Breast epithelium (tissue), 4 donors: ENCODE measurements at regions not wholly inside any gene's neighbourhood (a gene's known extent, or its start where the extent isn't known, plus 50 kb on each side); places are given as distances from the start of the nearest gene placed in this dataset.

Experiments used
- DNase-seq, 2 donors: peaks; one replicate each; pipeline ENCODE4 v3.0.0-alpha.2; 2019; ENCODE audit warnings: low spot score in 2 of 2
- H3K27ac ChIP-seq, 2 donors: fragments of 200-600 bp; sonication (generic) in 1 of 2; one replicate each; pipeline ENCODE4 v1.5.1; 2016 to 2019; ENCODE audit warnings: mild to moderate bottlenecking in 1 of 2
- H3K27me3 ChIP-seq, 2 donors: fragments of 200-600 bp; sonication (generic) in 1 of 2; one replicate each; pipeline versions ENCODE4 v1.5.1 to v1.6.0; 2017 to 2019; ENCODE audit warnings: control low read depth in 1 of 2, mild to moderate bottlenecking in 1 of 2
- H3K36me3 ChIP-seq: fragments of 200-600 bp; one replicate; pipeline ENCODE4 v1.5.1; 2019
- H3K4me1 ChIP-seq, 2 donors: fragments of 200-600 bp; sonication (generic); one replicate each; pipeline ENCODE4 v1.5.1; 2016 to 2019; ENCODE audit warnings: control low read depth in 1 of 2
- H3K4me3 ChIP-seq, 3 donors: fragments of 200-600 bp; sonication (generic); 1 replicate in 2 of 3; 2 replicates in 1 of 3; pipeline ENCODE4 v1.5.1; 2016 to 2019; ENCODE audit warnings: mild to moderate bottlenecking in 3 of 3, moderate library complexity in 2 of 3
- H3K9me3 ChIP-seq, 2 donors: fragments of 200-600 bp; sonication (generic) in 1 of 2; one replicate each; pipeline ENCODE4 v1.5.1; 2016 to 2019; ENCODE audit warnings: control low read depth in 1 of 2
- POLR2A ChIP-seq: fragments of 450-650 bp; IDR thresholded peaks from one replicate; pipeline ENCODE4 v1.6.1; 2016; ENCODE audit warnings: antibody characterized with exemption, mild to moderate bottlenecking, moderate library complexity
- POLR2AphosphoS5 ChIP-seq, 3 donors: sonication (generic); formaldehyde crosslinking; IDR thresholded peaks; one replicate each; pipeline ENCODE4 v1.6.1; 2017; ENCODE audit warnings: antibody characterized with exemption in 3 of 3
- intact Hi-C: fragments of 100-400 bp; cut with DNase I; formaldehyde crosslinking; loops from one replicate; pipeline ENCODE4 v1.15.1; 2023; ENCODE audit warnings: low total_unique reads
- TF ChIP-seq, protein P1 (sequence below), 3 donors: fragments of 450-650 bp; IDR thresholded peaks; one replicate each; pipeline ENCODE4 v1.5.1; 2016 to 2017; ENCODE audit warnings: antibody characterized with exemption in 3 of 3, mild to moderate bottlenecking in 3 of 3, moderate library complexity in 3 of 3

DNA sequence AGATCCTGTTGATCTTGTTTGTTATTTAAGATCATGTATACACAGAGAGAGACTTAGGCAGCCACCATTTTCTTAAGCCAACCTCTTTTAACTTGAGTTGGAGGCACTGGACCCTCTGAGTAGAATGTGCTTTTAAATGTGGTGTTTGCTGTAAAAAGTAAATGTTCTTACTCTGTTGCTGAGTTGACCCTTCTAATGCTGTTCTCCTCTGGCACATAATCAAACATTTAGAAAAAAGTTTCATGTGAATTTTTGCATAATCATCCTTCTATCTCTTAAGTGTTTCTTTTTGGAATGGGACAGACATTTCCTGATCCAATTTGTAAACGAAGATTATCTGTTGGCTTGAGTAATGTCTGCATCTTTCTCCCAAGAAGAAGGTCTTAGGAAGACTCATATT is 255.1 kb upstream of the ETAA1 start:
- Histone ChIP-seq H3K4me3 (no peak overlapping the region), H3K9me3 (no peaks in the 10 kb centered on the region), H3K4me1 (no peaks in the 10 kb centered on the region), H3K27me3 (no peaks in the 10 kb centered on the region), H3K27ac (no peak overlapping the region), H3K36me3 (no peaks in the 10 kb centered on the region)
- DNase-seq: no peak
- TF ChIP-seq, protein P1, sequence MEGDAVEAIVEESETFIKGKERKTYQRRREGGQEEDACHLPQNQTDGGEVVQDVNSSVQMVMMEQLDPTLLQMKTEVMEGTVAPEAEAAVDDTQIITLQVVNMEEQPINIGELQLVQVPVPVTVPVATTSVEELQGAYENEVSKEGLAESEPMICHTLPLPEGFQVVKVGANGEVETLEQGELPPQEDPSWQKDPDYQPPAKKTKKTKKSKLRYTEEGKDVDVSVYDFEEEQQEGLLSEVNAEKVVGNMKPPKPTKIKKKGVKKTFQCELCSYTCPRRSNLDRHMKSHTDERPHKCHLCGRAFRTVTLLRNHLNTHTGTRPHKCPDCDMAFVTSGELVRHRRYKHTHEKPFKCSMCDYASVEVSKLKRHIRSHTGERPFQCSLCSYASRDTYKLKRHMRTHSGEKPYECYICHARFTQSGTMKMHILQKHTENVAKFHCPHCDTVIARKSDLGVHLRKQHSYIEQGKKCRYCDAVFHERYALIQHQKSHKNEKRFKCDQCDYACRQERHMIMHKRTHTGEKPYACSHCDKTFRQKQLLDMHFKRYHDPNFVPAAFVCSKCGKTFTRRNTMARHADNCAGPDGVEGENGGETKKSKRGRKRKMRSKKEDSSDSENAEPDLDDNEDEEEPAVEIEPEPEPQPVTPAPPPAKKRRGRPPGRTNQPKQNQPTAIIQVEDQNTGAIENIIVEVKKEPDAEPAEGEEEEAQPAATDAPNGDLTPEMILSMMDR (IDR thresholded peaks at IDR 0.05): no peak
- TF ChIP-seq POLR2AphosphoS5 (IDR thresholded peaks at IDR 0.05): no peak
- TF ChIP-seq POLR2A: no peak
- intact Hi-C loops: no loop called here

DNA sequence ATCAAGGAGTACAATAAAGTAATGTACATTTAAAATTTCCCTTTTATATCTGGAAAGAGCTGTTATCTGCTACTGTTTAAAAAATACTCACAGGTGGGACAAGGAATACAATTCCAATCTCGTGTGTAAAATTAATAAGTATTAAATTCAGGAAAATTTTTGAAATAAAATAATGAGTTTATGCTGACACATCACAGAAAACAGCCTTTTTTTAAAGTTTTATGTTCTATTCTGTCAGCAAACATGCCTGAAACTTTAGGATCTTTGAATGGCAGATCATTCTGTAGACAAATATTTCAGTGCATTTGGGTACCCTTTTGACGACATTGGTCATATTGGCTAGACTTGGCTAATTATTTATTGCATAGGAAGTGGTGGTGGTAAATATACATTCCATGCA is 254.4 kb upstream of the ETAA1 start:
- TF ChIP-seq POLR2A (no peak), POLR2AphosphoS5 (IDR thresholded peaks at IDR 0.05) (no peak)
- TF ChIP-seq, protein P1 (IDR thresholded peaks at IDR 0.05): no peak
- Histone ChIP-seq H3K4me1 (no peaks in the 10 kb centered on the region), H3K27me3 (no peaks in the 10 kb centered on the region), H3K27ac (no peak overlapping the region), H3K36me3 (no peaks in the 10 kb centered on the region), H3K9me3 (no peaks in the 10 kb centered on the region), H3K4me3 (no peak overlapping the region)
- no peak for DNase-seq
- intact Hi-C loops: no loop called here

DNA sequence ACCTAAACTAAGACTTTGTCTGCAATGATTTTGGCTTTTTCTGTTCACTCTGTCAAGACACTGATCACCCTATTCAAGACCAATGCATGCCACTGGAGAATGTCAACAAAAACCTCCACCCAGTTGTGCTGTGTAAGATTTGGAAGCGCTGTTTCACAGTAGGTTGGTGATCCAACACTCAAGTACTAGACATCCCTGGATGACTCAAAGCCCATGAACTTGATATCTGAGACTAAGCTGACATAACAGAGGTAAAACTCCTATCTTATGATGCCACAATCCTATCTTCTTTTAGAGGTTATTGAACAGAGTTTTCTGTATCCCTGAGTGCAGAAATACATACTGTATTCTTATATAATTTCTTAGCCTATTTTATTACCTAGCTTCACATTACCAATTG is 251.3 kb upstream of the ETAA1 start:
- H3K4me1 ChIP-seq: no peaks in the 10 kb centered on the region

DNA sequence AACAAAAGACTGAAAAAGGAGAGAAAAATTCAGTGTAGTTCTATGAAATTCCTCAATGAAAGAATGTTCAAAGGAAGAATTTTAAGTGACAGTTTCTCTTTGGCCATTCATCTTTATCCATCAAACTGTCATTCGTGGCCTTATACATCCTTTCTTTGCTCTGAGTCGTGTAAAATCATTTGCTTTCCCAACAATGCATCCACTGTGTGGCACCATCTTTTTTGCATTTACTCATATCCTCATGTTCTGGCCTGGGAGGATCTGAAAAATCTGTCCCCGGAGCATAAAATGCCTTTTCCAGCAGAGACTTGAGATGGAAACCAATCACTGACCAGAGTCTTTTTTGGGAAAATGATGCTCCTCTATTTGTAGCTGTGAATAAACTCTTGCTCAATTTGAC is 240.3 kb upstream of the ETAA1 start:
- TF ChIP-seq, protein P1 (IDR thresholded peaks at IDR 0.05): no peak
- TF ChIP-seq POLR2AphosphoS5 (IDR thresholded peaks at IDR 0.05) (no peak), POLR2A (no peak)
- Histone ChIP-seq H3K27me3 (no peaks in the 10 kb centered on the region), H3K36me3 (no peaks in the 10 kb centered on the region)

More for the DNA sequence above, 251.3 kb upstream of the ETAA1 start:
- H3K27me3 ChIP-seq: no peaks in the 10 kb centered on the region
- H3K9me3 ChIP-seq: no peaks in the 10 kb centered on the region
- H3K4me3 ChIP-seq: no peak overlapping the region
- no peak for DNase-seq
- H3K27ac ChIP-seq: no peak overlapping the region
- H3K36me3 ChIP-seq: no peaks in the 10 kb centered on the region
- TF ChIP-seq POLR2A (no peak), POLR2AphosphoS5 (IDR thresholded peaks at IDR 0.05) (no peak)
- TF ChIP-seq, protein P1 (IDR thresholded peaks at IDR 0.05): no peak
- intact Hi-C loops: no loop called here

DNA sequence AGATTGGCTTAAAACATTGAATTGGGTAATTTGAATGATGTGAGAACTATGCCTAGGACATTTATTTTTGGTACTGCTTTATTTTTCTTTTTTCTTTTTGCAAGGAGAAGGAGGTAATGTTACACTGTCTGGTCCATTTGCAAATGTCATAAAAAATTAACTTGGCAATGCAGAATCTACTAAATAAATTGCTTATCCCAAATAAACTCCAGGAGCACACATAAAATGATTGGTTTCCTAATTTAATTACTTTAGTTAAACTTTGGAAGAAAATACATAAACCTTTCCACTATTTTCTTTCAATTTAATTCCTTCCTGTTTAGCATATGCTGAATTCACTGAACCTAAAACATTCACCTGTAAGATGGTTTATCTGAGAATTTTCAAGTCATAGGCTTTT is 238.4 kb upstream of the ETAA1 start:
- H3K4me3 ChIP-seq: no peak overlapping the region
- H3K4me1 ChIP-seq: no peaks in the 10 kb centered on the region
- H3K36me3 ChIP-seq: no peaks in the 10 kb centered on the region
- intact Hi-C loops: no loop called here
- H3K9me3 ChIP-seq: no peaks in the 10 kb centered on the region
- H3K27me3 ChIP-seq: no peaks in the 10 kb centered on the region
- TF ChIP-seq, protein P1 (IDR thresholded peaks at IDR 0.05): no peak
- TF ChIP-seq POLR2A (no peak), POLR2AphosphoS5 (IDR thresholded peaks at IDR 0.05) (no peak)
- DNase-seq: no peak
- H3K27ac ChIP-seq: no peak overlapping the region

More for the DNA sequence above, 240.3 kb upstream of the ETAA1 start:
- no peaks in the 10 kb centered on the region for H3K4me1 ChIP-seq
- DNase-seq: no peak
- H3K4me3 ChIP-seq: no peak overlapping the region
- intact Hi-C loops: no loop called here
- no peak overlapping the region for H3K27ac ChIP-seq
- H3K9me3 ChIP-seq: no peaks in the 10 kb centered on the region
